Brain microvascular endothelial cell (primary cell): ENCODE measurements at regions not wholly inside any gene's neighbourhood (a gene's known extent, or its start where the extent isn't known, plus 50 kb on each side); places are given as distances from the start of the nearest gene placed in this dataset.
"Not testable (repeated sequence)": the region's sequence is repeated elsewhere in the genome, so short reads cannot be mapped to it uniquely, and the experiment has no call there.

ENCODE experiments used
- DNase-seq: peaks from one replicate; pipeline ENCODE4 v3.0.0-alpha.2; 2020
- H3K27ac ChIP-seq: fragments of 250-450 bp; sonication (Bioruptor Pico); 2 replicates; pipeline ENCODE4 v1.5.1; 2020; ENCODE audit warnings: mild to moderate bottlenecking, moderate library complexity
- H3K27me3 ChIP-seq: fragments of 250-450 bp; sonication (Bioruptor Pico); replicated peaks from 2 replicates; pipeline ENCODE4 v1.5.1; 2020; ENCODE audit warnings: mild to moderate bottlenecking
- H3K36me3 ChIP-seq: fragments of 250-450 bp; sonication (Bioruptor Pico); replicated peaks from 2 replicates; pipeline ENCODE4 v1.5.1; 2020; ENCODE audit warnings: mild to moderate bottlenecking
- H3K4me3 ChIP-seq: 2 replicates; pipeline ENCODE4 v1.5.1; 2011; ENCODE audit warnings: low read depth, mild to moderate bottlenecking, control low read depth, low read length, moderate library complexity
- CTCF ChIP-seq: IDR thresholded peaks from 2 replicates; pipeline ENCODE4 v1.5.1; 2011; ENCODE audit warnings: low read depth, mild to moderate bottlenecking, moderate library complexity, low read length, control low read depth, inconsistent platforms; ENCODE audit errors: missing control alignments
- in situ Hi-C: cut with HindIII; loops from 2 replicates; pipeline ENCODE4 v1.10.0; 2017; ENCODE audit warnings: low sequenced_read_pairs, low pct_ligation_motif_present

- no peak for TF ChIP-seq CTCF
- no peak overlapping the region for H3K4me3 ChIP-seq
- no peak overlapping the region for H3K27ac ChIP-seq
- no peaks in the 10 kb centered on the region for H3K36me3 ChIP-seq
- DNase-seq, result no peak
- in situ Hi-C loops, result no loop called here
- H3K27me3 ChIP-seq, result no peaks in the 10 kb centered on the region
Observed at GRCh38 chr14:98008381-98009113, 1211.4 kb downstream of the VRK1 start.

GRCh38 chr14:98009177-98009576 lies 1212.0 kb downstream of the VRK1 start:
- DNase-seq, in situ Hi-C loops, H3K4me3 ChIP-seq, H3K27me3 ChIP-seq, H3K36me3 ChIP-seq, H3K27ac ChIP-seq: not testable (repeated sequence)

- Histone ChIP-seq H3K4me3 (no peak overlapping the region), H3K36me3 (no peaks in the 10 kb centered on the region), H3K27me3 (no peaks in the 10 kb centered on the region), H3K27ac (no peak overlapping the region)
- in situ Hi-C loops, result no loop called here
- no peak for TF ChIP-seq CTCF
- DNase-seq, result no peak
Observed at GRCh38 chr14:98010784-98011183, 1213.6 kb downstream of the VRK1 start.

GRCh38 chr14:98014851-98015615 lies 1217.9 kb downstream of the VRK1 start:
- Histone ChIP-seq H3K27me3 (no peaks in the 10 kb centered on the region), H3K36me3 (no peaks in the 10 kb centered on the region), H3K4me3 (no peak overlapping the region), H3K27ac (no peak overlapping the region)
- in situ Hi-C loops, result no loop called here
- no peak for DNase-seq
- no peak for TF ChIP-seq CTCF

GRCh38 chr14:98015921-98016320 lies 1218.7 kb downstream of the VRK1 start:
- no peak overlapping the region for H3K27ac ChIP-seq
- TF ChIP-seq CTCF, result no peak
- no peaks in the 10 kb centered on the region for H3K27me3 ChIP-seq
- DNase-seq, result no peak
- H3K4me3 ChIP-seq, result no peak overlapping the region
- in situ Hi-C loops, result no loop called here
- no peaks in the 10 kb centered on the region for H3K36me3 ChIP-seq

GRCh38 chr14:98018628-98019027 lies 1221.4 kb downstream of the VRK1 start:
- H3K36me3 ChIP-seq, result no peaks in the 10 kb centered on the region
- H3K27ac ChIP-seq, result no peak overlapping the region
- in situ Hi-C loops, result no loop called here
- no peak for TF ChIP-seq CTCF
- DNase-seq, result no peak
- H3K4me3 ChIP-seq, result no peak overlapping the region
- no peaks in the 10 kb centered on the region for H3K27me3 ChIP-seq
